GM23338 (cell line): ENCODE measurements at regions not wholly inside any gene's neighbourhood (a gene's known extent, or its start where the extent isn't known, plus 50 kb on each side); places are given as distances from the start of the nearest gene placed in this dataset.

Experiments used
- EZH2phosphoT487 ChIP-seq: fragments of 200-600 bp; sonication (generic); IDR thresholded peaks from one replicate; pipeline ENCODE4 v1.8.1; 2018; ENCODE audit warnings: antibody characterized with exemption; ENCODE audit not compliant: unreplicated experiment
- JUNB ChIP-seq: IDR thresholded peaks from one replicate; pipeline ENCODE4 v1.6.1; 2016; ENCODE audit warnings: antibody characterized with exemption; ENCODE audit not compliant: unreplicated experiment

DNA sequence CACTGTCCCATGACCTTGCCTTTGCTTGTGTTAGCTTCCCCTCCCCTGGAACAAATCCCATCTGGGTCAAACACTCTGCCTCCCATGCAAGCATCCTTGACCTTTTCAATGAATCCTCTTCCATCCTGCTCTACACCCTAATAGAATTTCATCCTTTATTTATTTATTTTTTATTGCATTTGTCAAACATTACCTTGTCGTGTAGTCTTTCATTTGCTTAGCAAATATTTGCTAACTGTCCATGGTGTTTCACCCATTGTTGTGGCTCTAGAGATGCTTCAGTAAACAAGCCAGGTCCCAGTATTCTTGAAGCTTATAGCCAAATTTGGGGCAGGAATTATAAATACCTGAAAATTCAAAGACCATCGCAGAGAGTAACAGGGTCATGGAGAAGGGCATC lies 51.0 kb upstream of the MRTFB start (continued):
- TF ChIP-seq EZH2phosphoT487 (no peak), JUNB (no peak)
